ENCODE measurements at regions not wholly inside any gene's neighbourhood (a gene's known extent, or its start where the extent isn't known, plus 50 kb on each side); places are given as distances from the start of the nearest gene placed in this dataset.
"Not testable (repeated sequence)": the region's sequence is repeated elsewhere in the genome, so short reads cannot be mapped to it uniquely, and the experiment has no call there.

DNA sequence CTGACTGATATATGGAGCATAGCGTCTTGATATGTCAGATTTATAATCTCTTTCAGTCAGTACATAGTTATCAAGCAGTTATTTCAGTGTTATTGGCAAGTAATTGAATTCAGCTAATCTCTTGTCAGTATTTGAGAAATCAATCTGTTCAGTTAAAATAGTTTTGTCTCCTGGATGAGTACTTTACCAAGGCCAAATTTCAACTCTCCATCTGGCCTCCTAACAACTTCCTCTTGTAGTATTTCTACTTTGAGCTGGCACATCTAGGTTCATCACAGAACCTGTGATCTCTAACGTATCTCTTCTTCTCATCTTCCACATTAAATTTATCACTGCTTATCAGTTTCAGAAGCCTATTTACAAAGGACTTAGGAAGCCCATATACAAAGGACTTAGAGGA lies 690.5 kb downstream of the C12orf50 start:
- TF ChIP-seq CTCF (IDR thresholded peaks at IDR 0.05; ENCODE audit: borderline replicate concordance, control extremely low read depth, extremely low read depth, insufficient read depth, missing control alignments): no peak
- in situ Hi-C loops (cut with MboI; ENCODE audit: low sequenced_read_pairs, unreplicated experiment): no loop called here
- no peak for DNase-seq (ENCODE audit: low spot score)

DNA sequence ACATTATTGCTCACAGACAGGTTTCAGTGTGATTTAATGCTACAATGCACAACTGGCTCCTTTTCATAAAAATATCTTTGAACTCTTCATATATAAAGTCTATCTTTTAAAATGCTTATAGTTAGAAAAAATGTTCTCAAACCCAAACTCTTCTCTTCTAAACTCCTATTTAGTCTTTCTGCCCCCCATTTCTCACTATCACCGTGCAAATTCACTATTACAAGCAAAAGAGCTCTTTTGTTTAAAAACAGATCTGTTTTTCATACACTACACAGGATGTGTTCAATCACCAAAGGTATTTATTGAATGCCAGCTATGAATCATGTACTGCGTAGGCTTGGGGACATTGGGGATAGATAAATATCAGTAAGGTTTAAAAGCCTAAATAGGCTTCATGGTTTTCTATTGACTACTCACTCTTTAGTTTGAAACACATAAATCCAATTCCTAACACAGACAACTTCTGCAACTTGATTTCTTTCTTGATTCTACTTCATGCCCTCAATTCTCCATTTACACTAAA lies 692.3 kb downstream of the C12orf50 start:
- DNase-seq (ENCODE audit: low spot score): no peak

DNA sequence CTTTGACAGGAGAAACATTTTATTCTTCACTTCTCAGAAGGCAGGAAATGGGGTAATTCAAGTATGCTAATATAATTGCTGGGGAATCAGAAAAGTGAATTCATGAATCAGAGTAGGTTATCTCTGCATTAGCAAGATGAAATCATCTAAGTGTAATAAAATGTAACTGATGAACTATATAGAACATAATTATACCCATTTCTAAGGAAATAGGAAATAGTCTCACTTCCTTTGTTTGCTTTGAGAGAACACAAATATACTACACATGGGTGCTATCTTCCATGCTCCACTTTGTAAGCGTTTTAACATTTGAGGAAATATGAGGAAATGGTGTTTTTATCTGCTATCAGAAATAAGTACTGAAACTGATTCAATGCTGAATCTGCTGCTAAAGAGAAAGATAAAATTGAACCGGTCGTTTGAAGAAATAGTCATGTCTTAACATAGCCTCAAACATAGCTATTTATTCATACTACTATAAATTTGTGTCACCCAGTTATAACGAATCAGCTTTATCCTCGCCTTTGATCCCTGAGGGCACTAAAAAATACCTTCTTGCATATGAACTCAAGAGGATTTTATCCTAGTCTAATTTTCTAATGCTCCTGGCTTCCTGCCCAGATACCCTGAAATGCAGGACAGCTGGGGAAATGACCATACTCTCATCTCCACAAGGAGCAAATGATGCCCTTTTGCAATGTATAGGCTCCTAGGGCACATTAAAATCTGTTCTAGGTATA lies 696.0 kb downstream of the C12orf50 start:
- no peak for DNase-seq (ENCODE audit: low spot score)
- no peak for TF ChIP-seq CTCF (IDR thresholded peaks at IDR 0.05; ENCODE audit: borderline replicate concordance, control extremely low read depth, extremely low read depth, insufficient read depth, missing control alignments)
- in situ Hi-C loops (cut with MboI; ENCODE audit: low sequenced_read_pairs, unreplicated experiment): no loop called here

More for the DNA sequence above, 692.3 kb downstream of the C12orf50 start:
- TF ChIP-seq CTCF (IDR thresholded peaks at IDR 0.05; ENCODE audit: borderline replicate concordance, control extremely low read depth, extremely low read depth, insufficient read depth, missing control alignments): no peak
- in situ Hi-C loops (cut with MboI; ENCODE audit: low sequenced_read_pairs, unreplicated experiment): no loop called here

DNA sequence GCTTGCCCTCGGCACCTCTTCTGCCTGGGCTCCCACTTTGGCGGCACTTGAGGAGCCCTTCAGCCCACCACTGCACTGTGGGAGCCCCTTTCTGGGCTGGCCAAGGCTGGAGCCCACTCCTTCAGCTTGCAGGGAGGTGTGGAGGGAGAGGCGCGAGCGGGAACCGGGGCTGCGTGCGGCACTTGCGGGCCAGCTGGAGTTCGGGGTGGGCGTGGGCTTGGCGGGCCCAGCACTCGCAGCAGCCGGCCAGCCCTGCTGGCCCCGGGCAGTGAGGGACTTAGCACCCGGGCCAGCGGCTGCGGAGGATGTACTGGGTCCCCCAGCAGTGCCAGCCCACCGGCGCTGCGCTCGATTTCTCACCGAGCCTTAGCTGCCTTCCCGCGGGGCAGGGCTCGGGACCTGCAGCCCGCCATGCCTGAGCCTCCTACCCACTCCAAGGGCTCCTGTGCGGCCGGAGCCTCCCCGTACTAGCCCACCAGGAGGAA lies 699.1 kb downstream of the C12orf50 start:
- DNase-seq (ENCODE audit: low spot score): not testable (repeated sequence)

GRCh38 chr12:87329076-87329863 lies 699.9 kb downstream of the C12orf50 start:
- in situ Hi-C loops (cut with MboI; ENCODE audit: low sequenced_read_pairs, unreplicated experiment): no loop called here

More for the DNA sequence above, 699.1 kb downstream of the C12orf50 start:
- in situ Hi-C loops (cut with MboI; ENCODE audit: low sequenced_read_pairs, unreplicated experiment): not testable (repeated sequence)

GRCh38 chr12:87323369-87323768 lies 705.8 kb downstream of the C12orf50 start:
- TF ChIP-seq CTCF (IDR thresholded peaks at IDR 0.05; ENCODE audit: borderline replicate concordance, control extremely low read depth, extremely low read depth, insufficient read depth, missing control alignments): no peak
- DNase-seq (ENCODE audit: low spot score): no peak
- in situ Hi-C loops (cut with MboI; ENCODE audit: low sequenced_read_pairs, unreplicated experiment): no loop called here

More at GRCh38 chr12:87329076-87329863, 699.9 kb downstream of the C12orf50 start:
- TF ChIP-seq CTCF (IDR thresholded peaks at IDR 0.05; ENCODE audit: borderline replicate concordance, control extremely low read depth, extremely low read depth, insufficient read depth, missing control alignments): no peak
- no peak for DNase-seq (ENCODE audit: low spot score)

All from GM13976 (cell line).